HepG2 (cell line): ENCODE measurements at regions not wholly inside any gene's neighbourhood (a gene's known extent, or its start where the extent isn't known, plus 50 kb on each side); places are given as distances from the start of the nearest gene placed in this dataset.

ENCODE experiments used
- ATAC-seq: fragments of 200-7000 bp; cut with Tn5 transposase; 3 replicates; pipeline ENCODE4 v1.9.1; 2020; ENCODE audit warnings: mild to moderate bottlenecking, moderate library complexity
- BruUV-seq: library from RNA; stranded (reverse); fragments of 400-500 nt; replicated peaks from 2 replicates; lab custom pipeline; 2021; lab: Mats Ljungman, UMichigan
- CTCF ChIA-PET: fragments of 300-600 bp; formaldehyde crosslinking; extraction: SDS; loops from one replicate; lab custom pipeline; 2021; ENCODE audit warnings: low total read pairs, inconsistent platforms, low intra/inter-chr PET ratio; lab: Yijun Ruan, JAX
- POLR2A ChIA-PET: fragments of 350-600 bp; sonication (Branson Sonifier 250); formaldehyde crosslinking; loops from one replicate; lab custom pipeline; 2020; ENCODE audit warnings: antibody characterized with exemption, inconsistent platforms; lab: Yijun Ruan, JAX
- DNase-seq: peaks from one replicate; pipeline ENCODE4 v3.0.0-alpha.2; 2015; ENCODE audit warnings: low spot score
- FAIRE-seq: peaks from 3 replicates; lab custom pipeline; 2011; peaks lifted over from hg19 to GRCh38; lab: Jason Lieb, UNC
- H2AFZ ChIP-seq: one replicate; pipeline ENCODE4 v1.6.1; 2011; ENCODE audit warnings: low read length, inconsistent platforms
- H3K27ac ChIP-seq: fragments of 300-600 bp; 3 replicates; pipeline ENCODE4 v1.8.0; 2011; ENCODE audit warnings: mixed run types, mild to moderate bottlenecking, mixed read lengths, low read length, inconsistent platforms; ENCODE audit not compliant: insufficient read depth; ENCODE audit errors: extremely low read length
- H3K27me3 ChIP-seq, 2 experiments: fragments of 200-600 bp in 1 of 2; 2 replicates in 1 of 2; 3 replicates in 1 of 2; pipeline versions ENCODE4 v1.6.0 to v1.8.0; 2011; ENCODE audit warnings: low read length in 2 of 2, mild to moderate bottlenecking in 2 of 2, moderate library complexity in 2 of 2, inconsistent platforms in 1 of 2; ENCODE audit not compliant: insufficient read depth in 2 of 2, control insufficient read depth in 1 of 2
- H3K36me3 ChIP-seq, 2 experiments: fragments of 200-600 bp in 1 of 2; replicated peaks in 1 of 2; 2 replicates in 1 of 2; 3 replicates in 1 of 2; pipeline versions ENCODE4 v1.5.1 to v1.8.0; 2011; ENCODE audit warnings: low read length in 2 of 2, inconsistent platforms in 1 of 2; ENCODE audit not compliant: insufficient read depth in 2 of 2, control insufficient read depth in 1 of 2
- H3K4me1 ChIP-seq: 2 replicates; pipeline ENCODE4 v1.5.1; 2012; ENCODE audit warnings: low read length, inconsistent platforms; ENCODE audit not compliant: insufficient read depth
- H3K4me2 ChIP-seq: 2 replicates; pipeline ENCODE4 v1.6.0; 2011; ENCODE audit warnings: low read depth, low read length, inconsistent platforms
- H3K4me3 ChIP-seq, 3 experiments: fragments of 200-600 bp in 1 of 3; sonication (generic), shearing (Covaris generic) in 1 of 3; replicated peaks in 1 of 3; 2 replicates each; pipeline ENCODE4 v1.5.1; 2011 to 2016; ENCODE audit warnings: low read length in 3 of 3, inconsistent platforms in 2 of 3, low read depth in 2 of 3, mild to moderate bottlenecking in 2 of 3, control low read depth in 1 of 3, mixed read lengths in 1 of 3; ENCODE audit not compliant: insufficient read depth in 1 of 3
- H3K79me2 ChIP-seq: one replicate; pipeline ENCODE4 v1.6.1; 2011; ENCODE audit warnings: low read length, inconsistent platforms; ENCODE audit not compliant: insufficient read depth
- H3K9ac ChIP-seq: 2 replicates; pipeline ENCODE4 v1.6.0; 2011; ENCODE audit warnings: mild to moderate bottlenecking, low read depth, low read length, inconsistent platforms; ENCODE audit not compliant: insufficient read depth
- H3K9me3 ChIP-seq: 2 replicates; pipeline ENCODE4 v1.5.1; 2012; ENCODE audit warnings: mild to moderate bottlenecking, low read length
- H4K20me1 ChIP-seq: 2 replicates; pipeline ENCODE4 v1.6.0; 2011; ENCODE audit warnings: inconsistent platforms, mild to moderate bottlenecking, low read length, moderate library complexity; ENCODE audit not compliant: insufficient read depth
- CBX5 ChIP-seq: sonication (generic); formaldehyde crosslinking; IDR thresholded peaks from 2 replicates; pipeline ENCODE4 v1.4.0; 2020; ENCODE audit warnings: missing genetic modification reagents, borderline replicate concordance
- CREBL2 ChIP-seq: sonication (generic); formaldehyde crosslinking; IDR thresholded peaks from 2 replicates; pipeline ENCODE4 v1.8.1; 2023; ENCODE audit warnings: missing genetic modification reagents, mild to moderate bottlenecking, borderline replicate concordance
- FOXA3 ChIP-seq: IDR thresholded peaks from 2 replicates; pipeline ENCODE4 v1.6.1; 2016; ENCODE audit warnings: missing genetic modification reagents, missing compliant biosample characterization
- FUBP1 ChIP-seq: sonication (generic); formaldehyde crosslinking; IDR thresholded peaks from 2 replicates; pipeline ENCODE4 v1.5.1; 2020; ENCODE audit warnings: missing genetic modification reagents, mild to moderate bottlenecking, borderline replicate concordance
- KMT2B ChIP-seq: IDR thresholded peaks from 2 replicates; pipeline ENCODE4 v1.6.1; 2016; ENCODE audit warnings: missing genetic modification reagents, missing compliant biosample characterization
- NRL ChIP-seq: sonication (generic); formaldehyde crosslinking; IDR thresholded peaks from 2 replicates; pipeline ENCODE4 v1.5.0; 2020; ENCODE audit warnings: missing genetic modification reagents, mild to moderate bottlenecking, moderate library complexity, borderline replicate concordance
- REST ChIP-seq, 2 experiments: IDR thresholded peaks; 2 replicates each; pipeline ENCODE4 v1.6.1; 2011 to 2012; ENCODE audit warnings: low read length in 2 of 2, borderline replicate concordance in 1 of 2, low read depth in 1 of 2, mild to moderate bottlenecking in 1 of 2, moderate library complexity in 1 of 2
- SMAD9 ChIP-seq: sonication (generic); formaldehyde crosslinking; IDR thresholded peaks from 2 replicates; pipeline ENCODE4 v1.5.1; 2020; ENCODE audit warnings: mild to moderate bottlenecking, missing genetic modification reagents
- SP1 ChIP-seq, 2 experiments: fragments of 450-650 bp in 1 of 2; sonication (generic) in 1 of 2; formaldehyde crosslinking in 1 of 2; IDR thresholded peaks; 2 replicates each; pipeline versions ENCODE4 v1.4.0 to v1.6.1; 2016 to 2020; ENCODE audit warnings: missing genetic modification reagents in 1 of 2
- ZBTB49 ChIP-seq: sonication (generic); formaldehyde crosslinking; IDR thresholded peaks from 2 replicates; pipeline ENCODE4 v1.4.0; 2020; ENCODE audit warnings: missing genetic modification reagents, borderline replicate concordance
- ZFP36L1 ChIP-seq: sonication (generic); formaldehyde crosslinking; IDR thresholded peaks from 2 replicates; pipeline ENCODE4 v1.8.0; 2022; ENCODE audit warnings: mild to moderate bottlenecking, missing genetic modification reagents, moderate library complexity
- ZNF280B ChIP-seq: sonication (generic); formaldehyde crosslinking; IDR thresholded peaks from 2 replicates; pipeline ENCODE4 v1.5.0; 2020; ENCODE audit warnings: missing genetic modification reagents, mild to moderate bottlenecking, borderline replicate concordance
- ZNF33B ChIP-seq: sonication (generic); formaldehyde crosslinking; IDR thresholded peaks from 2 replicates; pipeline ENCODE4 v1.5.1; 2020; ENCODE audit warnings: mild to moderate bottlenecking, missing genetic modification reagents
- ZNF567 ChIP-seq: sonication (generic); formaldehyde crosslinking; IDR thresholded peaks from 2 replicates; pipeline ENCODE4 v1.8.1; 2023; ENCODE audit warnings: mild to moderate bottlenecking, missing genetic modification reagents, borderline replicate concordance
- WGBS: methylation state at CpG from one replicate; pipeline ENCODE4 v1.1.6; 2017; ENCODE audit warnings: low lambda C conversion rate; 5-methylcytosine and 5-hydroxymethylcytosine counted together
- in situ Hi-C: cut with HindIII; loops from 2 replicates; pipeline ENCODE4 v1.10.0; 2017; ENCODE audit warnings: low pct_unique_long_range_greater_than_20kb; ENCODE audit not compliant: extremely low pct_ligation_motif_present
- intact Hi-C: fragments of 100-400 bp; cut with micrococcal nuclease; formaldehyde crosslinking; loops from one replicate; pipeline ENCODE4 v1.10.0; 2022; ENCODE audit not compliant: unreplicated experiment

GRCh38 chr2:136389809-136390208 lies 271.9 kb upstream of the CXCR4 start:
- no TSS peak for BruUV-seq
- intact Hi-C loops: loop anchor here (5.0 kb wide), 1 partner anchor 1398 kb away; no protein-coding TSS in a partner anchor
- no peak for ATAC-seq
- no peak for FAIRE-seq
- Histone ChIP-seq H3K4me1 (no peaks in the 10 kb centered on the region), H3K36me3 (no peaks in the 10 kb centered on the region), H3K4me3 (no peak overlapping the region), H3K9me3 (no peaks in the 10 kb centered on the region), H3K4me2 (no peak overlapping the region), H4K20me1 (no peaks in the 10 kb centered on the region), H3K27ac (no peak overlapping the region), H3K27me3 (0 out of 5 replicates have a peak, but pooled peaks cover 0 to 10% of the 10 kb centered on the region in 2 experiments), H3K79me2 (no peaks in the 10 kb centered on the region), H2AFZ (no peak overlapping the region), H3K9ac (no peak overlapping the region)
- DNase-seq: no peak
- in situ Hi-C loops: loop anchor here (10.0 kb wide), 3 partner anchors 395 to 1405 kb away; no protein-coding TSS in a partner anchor
- POLR2A ChIA-PET: no interaction called here
- CTCF ChIA-PET: no interaction called here
- WGBS: 6% methylated on average over 3 of the region's 3 CpGs
- TF ChIP-seq REST (IDR thresholded peaks at IDR 0.05; ENCODE audit: borderline replicate concordance in 1 of 2, low read depth in 1 of 2, low read length in 2 of 2) (no peak), KMT2B (CRISPR knock-in tag) (no peak), ZBTB49 (CRISPR knock-in tag) (no peak), CREBL2 (no peak), ZNF567 (CRISPR knock-in tag) (no peak), FOXA3 (CRISPR knock-in tag) (no peak), ZFP36L1 (no peak), NRL (CRISPR knock-in tag) (no peak), ZNF280B (CRISPR knock-in tag) (no peak), CBX5 (no peak), SMAD9 (CRISPR knock-in tag) (no peak), ZNF33B (CRISPR knock-in tag) (no peak), FUBP1 (CRISPR knock-in tag) (no peak), SP1 (IDR thresholded peaks at IDR 0.05) (no peak), SP1 (CRISPR knock-in tag; IDR thresholded peaks at IDR 0.05) (no peak)
